ENCODE measurements at regions not wholly inside any gene's neighbourhood (a gene's known extent, or its start where the extent isn't known, plus 50 kb on each side); places are given as distances from the start of the nearest gene placed in this dataset.

- DNase-seq (ENCODE audit: low read depth in 2 of 2), result no peak
Observed at GRCh38 chr9:693201-694091, 148.1 kb upstream of the DMRT1 start.

- DNase-seq (ENCODE audit: low read depth in 2 of 2), result no peak
Observed at GRCh38 chr9:694092-694402, 147.4 kb upstream of the DMRT1 start.

- DNase-seq (ENCODE audit: low read depth in 2 of 2), result no peak
Observed at GRCh38 chr9:694403-695154, 146.9 kb upstream of the DMRT1 start.

GRCh38 chr9:695252-695651 lies 146.2 kb upstream of the DMRT1 start:
- no peak for DNase-seq (ENCODE audit: low read depth in 2 of 2)

GRCh38 chr9:696332-697323 lies 144.9 kb upstream of the DMRT1 start:
- DNase-seq (ENCODE audit: low read depth in 2 of 2), result no peak

- no peak for DNase-seq (ENCODE audit: low read depth in 2 of 2)
Observed at GRCh38 chr9:698276-698675, 143.2 kb upstream of the DMRT1 start.

GRCh38 chr9:698954-699353 lies 142.5 kb upstream of the DMRT1 start:
- no peak for DNase-seq (ENCODE audit: low read depth in 2 of 2)

GRCh38 chr9:699396-699795 lies 142.1 kb upstream of the DMRT1 start:
- DNase-seq (ENCODE audit: low read depth in 2 of 2), result no peak

GRCh38 chr9:700365-701282 lies 140.9 kb upstream of the DMRT1 start:
- no peak for DNase-seq (ENCODE audit: low read depth in 2 of 2)

GRCh38 chr9:703392-703791 lies 138.1 kb upstream of the DMRT1 start:
- no peak for DNase-seq (ENCODE audit: low read depth in 2 of 2)

GRCh38 chr9:706073-706472 lies 135.4 kb upstream of the DMRT1 start:
- DNase-seq (ENCODE audit: low read depth in 2 of 2), result no peak

- DNase-seq (ENCODE audit: low read depth in 2 of 2), result peak in 1 of 2 donors; percentile 14
Observed at GRCh38 chr9:706606-707459, 134.7 kb upstream of the DMRT1 start.

GRCh38 chr9:708182-708550 lies 133.3 kb upstream of the DMRT1 start:
- no peak for DNase-seq (ENCODE audit: low read depth in 2 of 2)

GRCh38 chr9:708551-709432 lies 132.7 kb upstream of the DMRT1 start:
- no peak for DNase-seq (ENCODE audit: low read depth in 2 of 2)

GRCh38 chr9:710951-711745 lies 130.3 kb upstream of the DMRT1 start:
- DNase-seq (ENCODE audit: low read depth in 2 of 2), result no peak

GRCh38 chr9:711761-712553 lies 129.5 kb upstream of the DMRT1 start:
- DNase-seq (ENCODE audit: low read depth in 2 of 2), result no peak

GRCh38 chr9:712643-713042 lies 128.9 kb upstream of the DMRT1 start:
- DNase-seq (ENCODE audit: low read depth in 2 of 2), result no peak
